ENCODE measurements at regions not wholly inside any gene's neighbourhood (a gene's known extent, or its start where the extent isn't known, plus 50 kb on each side); places are given as distances from the start of the nearest gene placed in this dataset.

DNA sequence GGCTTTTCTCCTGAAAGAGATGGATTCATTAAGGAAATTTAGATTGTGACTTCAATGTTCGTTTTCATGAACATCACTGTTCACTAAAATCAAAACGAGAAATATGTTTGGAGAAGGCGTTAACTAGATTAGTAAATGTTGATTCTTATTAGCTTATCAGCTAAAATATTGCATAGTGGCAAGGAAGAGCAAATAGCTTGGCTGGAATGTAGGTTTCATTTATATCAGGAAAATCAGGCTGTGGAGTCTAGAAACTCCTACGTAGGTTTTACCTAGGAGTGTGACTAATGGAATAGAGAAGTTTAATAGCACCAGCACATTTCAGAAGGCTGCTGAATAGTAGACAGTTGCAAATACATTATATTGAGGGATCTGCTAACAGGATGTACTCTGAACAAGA is 344.9 kb downstream of the LIG4 start:
- DNase-seq (ENCODE audit: low read depth): no peak
- no peak overlapping the region for H3K4me3 ChIP-seq (ENCODE audit: low read depth, low read length)
- TF ChIP-seq, protein P1, sequence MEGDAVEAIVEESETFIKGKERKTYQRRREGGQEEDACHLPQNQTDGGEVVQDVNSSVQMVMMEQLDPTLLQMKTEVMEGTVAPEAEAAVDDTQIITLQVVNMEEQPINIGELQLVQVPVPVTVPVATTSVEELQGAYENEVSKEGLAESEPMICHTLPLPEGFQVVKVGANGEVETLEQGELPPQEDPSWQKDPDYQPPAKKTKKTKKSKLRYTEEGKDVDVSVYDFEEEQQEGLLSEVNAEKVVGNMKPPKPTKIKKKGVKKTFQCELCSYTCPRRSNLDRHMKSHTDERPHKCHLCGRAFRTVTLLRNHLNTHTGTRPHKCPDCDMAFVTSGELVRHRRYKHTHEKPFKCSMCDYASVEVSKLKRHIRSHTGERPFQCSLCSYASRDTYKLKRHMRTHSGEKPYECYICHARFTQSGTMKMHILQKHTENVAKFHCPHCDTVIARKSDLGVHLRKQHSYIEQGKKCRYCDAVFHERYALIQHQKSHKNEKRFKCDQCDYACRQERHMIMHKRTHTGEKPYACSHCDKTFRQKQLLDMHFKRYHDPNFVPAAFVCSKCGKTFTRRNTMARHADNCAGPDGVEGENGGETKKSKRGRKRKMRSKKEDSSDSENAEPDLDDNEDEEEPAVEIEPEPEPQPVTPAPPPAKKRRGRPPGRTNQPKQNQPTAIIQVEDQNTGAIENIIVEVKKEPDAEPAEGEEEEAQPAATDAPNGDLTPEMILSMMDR (IDR thresholded peaks at IDR 0.05; ENCODE audit: low read depth, low read length): no peak
- TF ChIP-seq POLR2A (IDR thresholded peaks at IDR 0.05; ENCODE audit: extremely low read depth, insufficient read length): no peak
- no peak for TF ChIP-seq MAX (IDR thresholded peaks at IDR 0.05; ENCODE audit: low read depth, low read length)
- no peak for TF ChIP-seq MYC (IDR thresholded peaks at IDR 0.05; ENCODE audit: low read depth, low read length)

- no peak for TF ChIP-seq POLR2A (IDR thresholded peaks at IDR 0.05; ENCODE audit: extremely low read depth, insufficient read length)
- no peak for TF ChIP-seq MAX (IDR thresholded peaks at IDR 0.05; ENCODE audit: low read depth, low read length)
- TF ChIP-seq, protein P1 (IDR thresholded peaks at IDR 0.05; ENCODE audit: low read depth, low read length): no peak
- no peak for TF ChIP-seq MYC (IDR thresholded peaks at IDR 0.05; ENCODE audit: low read depth, low read length)
- no peak for DNase-seq (ENCODE audit: low read depth)
- no peak overlapping the region for H3K4me3 ChIP-seq (ENCODE audit: low read depth, low read length)
These were observed 347.4 kb downstream of the LIG4 start for GRCh38 chr13:107867701-107868661.

DNA sequence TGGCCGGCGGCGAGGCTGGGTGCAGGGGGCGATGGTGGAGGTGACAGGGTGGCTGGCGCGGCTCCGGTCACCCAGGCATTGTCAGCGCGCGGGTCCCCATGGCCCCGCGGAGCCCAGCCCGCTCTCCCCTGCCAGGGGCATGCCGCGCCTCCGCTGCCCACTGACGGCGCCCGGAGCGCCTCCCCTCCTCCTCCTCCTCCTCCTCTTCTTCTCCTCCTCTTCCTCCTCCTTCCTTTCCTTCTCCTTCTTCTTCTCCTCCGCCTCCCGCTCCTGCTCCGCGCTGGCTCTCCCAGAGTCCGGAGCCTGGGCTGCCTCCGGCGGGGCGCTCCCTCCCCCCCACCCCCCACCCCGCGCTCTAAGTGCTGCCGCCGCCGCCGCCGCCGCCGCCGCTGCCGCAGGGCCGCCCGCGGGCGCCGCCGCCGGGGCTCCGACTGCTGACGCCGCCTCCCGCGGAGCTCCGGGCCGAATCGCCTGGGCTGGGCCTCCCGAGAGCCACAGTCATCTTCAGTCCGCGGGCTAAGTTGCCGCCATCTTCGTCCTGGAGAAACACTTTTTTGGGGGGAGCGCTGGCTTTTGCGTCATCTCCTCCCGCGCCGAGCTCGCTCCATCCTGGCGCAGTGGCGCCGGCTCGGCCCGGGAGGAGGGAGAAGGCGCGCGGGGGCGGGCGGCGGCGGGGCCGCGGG is 348.3 kb downstream of the LIG4 start:
- no peak overlapping the region for H3K4me3 ChIP-seq (ENCODE audit: low read depth, low read length)
- TF ChIP-seq POLR2A (IDR thresholded peaks at IDR 0.05; ENCODE audit: extremely low read depth, insufficient read length) (no peak), MAX (IDR thresholded peaks at IDR 0.05; ENCODE audit: low read depth, low read length) (no peak), MYC (IDR thresholded peaks at IDR 0.05; ENCODE audit: low read depth, low read length) (no peak)
- TF ChIP-seq, protein P1 (IDR thresholded peaks at IDR 0.05; ENCODE audit: low read depth, low read length): no peak
- DNase-seq (ENCODE audit: low read depth): no peak

- DNase-seq (ENCODE audit: low read depth): no peak
- TF ChIP-seq, protein P1 (IDR thresholded peaks at IDR 0.05; ENCODE audit: low read depth, low read length): no peak
- TF ChIP-seq MAX (IDR thresholded peaks at IDR 0.05; ENCODE audit: low read depth, low read length): no peak
- no peak for TF ChIP-seq MYC (IDR thresholded peaks at IDR 0.05; ENCODE audit: low read depth, low read length)
- no peak for TF ChIP-seq POLR2A (IDR thresholded peaks at IDR 0.05; ENCODE audit: extremely low read depth, insufficient read length)
- no peak overlapping the region for H3K4me3 ChIP-seq (ENCODE audit: low read depth, low read length)
These were observed 349.1 kb downstream of the LIG4 start for GRCh38 chr13:107866032-107866940.

DNA sequence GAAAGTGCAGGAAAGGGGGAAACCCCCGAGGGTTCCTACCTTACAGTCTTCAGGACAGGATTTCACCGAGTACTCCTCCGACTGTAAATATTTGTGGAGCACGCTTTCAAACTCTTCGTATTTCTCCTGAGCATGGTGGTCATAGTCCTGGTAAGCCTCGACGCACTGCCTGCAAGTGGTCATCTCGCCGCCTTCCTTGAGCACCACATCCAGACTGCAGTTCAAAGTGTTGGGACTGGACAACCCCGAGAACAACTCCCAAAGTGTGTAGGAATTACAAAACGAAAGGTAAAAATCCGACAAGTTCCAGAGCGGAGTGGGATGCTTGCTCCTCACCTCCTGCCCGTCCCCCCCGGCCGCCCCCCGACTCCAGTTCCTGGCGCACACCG is 349.7 kb downstream of the LIG4 start:
- no peak overlapping the region for H3K4me3 ChIP-seq (ENCODE audit: low read depth, low read length)
- DNase-seq (ENCODE audit: low read depth): no peak
- TF ChIP-seq MAX (IDR thresholded peaks at IDR 0.05; ENCODE audit: low read depth, low read length): no peak
- no peak for TF ChIP-seq POLR2A (IDR thresholded peaks at IDR 0.05; ENCODE audit: extremely low read depth, insufficient read length)
- TF ChIP-seq MYC (IDR thresholded peaks at IDR 0.05; ENCODE audit: low read depth, low read length): no peak
- TF ChIP-seq, protein P1 (IDR thresholded peaks at IDR 0.05; ENCODE audit: low read depth, low read length): no peak

Data from NB4 (cell line).